DND-41 (cell line): ENCODE measurements at regions not wholly inside any gene's neighbourhood (a gene's known extent, or its start where the extent isn't known, plus 50 kb on each side); places are given as distances from the start of the nearest gene placed in this dataset.

ENCODE experiments used
- EZH2 ChIP-seq: IDR thresholded peaks from 3 replicates; pipeline ENCODE4 v1.6.1; 2012; ENCODE audit warnings: borderline replicate concordance, low read depth, mild to moderate bottlenecking, moderate library complexity, low read length, inconsistent platforms; ENCODE audit not compliant: severe bottlenecking
- TF ChIP-seq, protein P1 (sequence below): IDR thresholded peaks from 2 replicates; pipeline ENCODE4 v1.5.1; 2012; ENCODE audit warnings: borderline replicate concordance, low read length, moderate library complexity, mild to moderate bottlenecking; ENCODE audit not compliant: poor library complexity, severe bottlenecking; ENCODE audit errors: extremely low read depth

DNA sequence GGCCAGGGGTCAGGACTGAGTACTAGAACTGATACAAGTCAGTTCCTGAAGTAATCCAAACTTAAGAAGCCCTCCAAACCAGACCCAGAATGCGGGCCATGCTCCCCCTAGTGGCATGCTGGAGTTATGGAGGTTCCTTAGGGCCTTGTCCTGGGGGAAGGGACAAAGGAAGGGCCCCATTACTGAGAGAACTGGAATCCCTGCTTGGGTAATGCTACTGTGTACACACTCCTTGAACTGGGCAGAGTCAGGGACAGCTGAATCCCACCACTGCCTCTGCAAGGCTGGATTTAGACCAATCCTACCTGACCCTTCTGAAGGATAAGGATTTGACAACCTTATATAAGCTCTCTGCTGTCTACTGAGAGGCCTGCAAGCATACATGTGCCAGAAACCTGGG is 97.3 kb upstream of the AKIP1 start:
- no peak for TF ChIP-seq EZH2
- TF ChIP-seq, protein P1, sequence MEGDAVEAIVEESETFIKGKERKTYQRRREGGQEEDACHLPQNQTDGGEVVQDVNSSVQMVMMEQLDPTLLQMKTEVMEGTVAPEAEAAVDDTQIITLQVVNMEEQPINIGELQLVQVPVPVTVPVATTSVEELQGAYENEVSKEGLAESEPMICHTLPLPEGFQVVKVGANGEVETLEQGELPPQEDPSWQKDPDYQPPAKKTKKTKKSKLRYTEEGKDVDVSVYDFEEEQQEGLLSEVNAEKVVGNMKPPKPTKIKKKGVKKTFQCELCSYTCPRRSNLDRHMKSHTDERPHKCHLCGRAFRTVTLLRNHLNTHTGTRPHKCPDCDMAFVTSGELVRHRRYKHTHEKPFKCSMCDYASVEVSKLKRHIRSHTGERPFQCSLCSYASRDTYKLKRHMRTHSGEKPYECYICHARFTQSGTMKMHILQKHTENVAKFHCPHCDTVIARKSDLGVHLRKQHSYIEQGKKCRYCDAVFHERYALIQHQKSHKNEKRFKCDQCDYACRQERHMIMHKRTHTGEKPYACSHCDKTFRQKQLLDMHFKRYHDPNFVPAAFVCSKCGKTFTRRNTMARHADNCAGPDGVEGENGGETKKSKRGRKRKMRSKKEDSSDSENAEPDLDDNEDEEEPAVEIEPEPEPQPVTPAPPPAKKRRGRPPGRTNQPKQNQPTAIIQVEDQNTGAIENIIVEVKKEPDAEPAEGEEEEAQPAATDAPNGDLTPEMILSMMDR: peak; percentile 82
